ENCODE measurements at regions not wholly inside any gene's neighbourhood (a gene's known extent, or its start where the extent isn't known, plus 50 kb on each side); places are given as distances from the start of the nearest gene placed in this dataset.

DNA sequence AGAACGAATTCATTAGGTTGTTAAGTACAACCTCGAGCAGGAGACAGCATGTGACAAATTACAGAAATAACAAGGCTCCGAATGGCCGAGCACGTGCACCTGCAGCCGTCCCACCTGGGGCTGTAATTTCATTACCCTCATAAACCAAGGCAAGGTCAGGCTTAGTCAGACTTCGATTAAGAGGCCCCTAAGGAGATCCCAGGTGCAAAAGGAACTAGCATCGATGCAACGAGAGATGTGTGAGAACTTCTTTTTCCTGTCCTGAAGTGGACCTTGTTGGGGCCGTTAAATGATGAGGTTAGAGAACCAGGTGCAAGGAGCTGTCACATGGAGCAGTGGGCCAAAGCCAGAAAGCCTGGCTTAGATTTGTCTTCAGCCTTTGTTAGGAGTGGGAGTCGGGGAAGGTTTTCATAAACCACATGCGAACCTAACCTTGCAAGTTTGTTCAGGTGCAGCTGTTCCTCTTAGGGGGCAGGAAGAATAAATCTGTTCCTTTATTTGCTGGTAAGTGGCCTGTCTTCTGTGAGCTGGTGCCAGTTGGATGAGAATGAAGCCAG lies 559.9 kb upstream of the MCTP2 start:
- no peaks in the 10 kb centered on the region for H3K79me2 ChIP-seq (ENCODE audit: control insufficient read depth in 1 of 2, insufficient read depth in 2 of 2, low read length in 2 of 2)
- no peak for TF ChIP-seq KDM1A (IDR thresholded peaks at IDR 0.05; ENCODE audit: borderline replicate concordance, low read length)
- TF ChIP-seq SP2 (IDR thresholded peaks at IDR 0.05; ENCODE audit: low read length) = no peak
- no peak for TF ChIP-seq BRCA1 (IDR thresholded peaks at IDR 0.05; ENCODE audit: low read depth, low read length)
- TF ChIP-seq HDAC6 (IDR thresholded peaks at IDR 0.05; ENCODE audit: low read depth, low read length) = no peak
- no peak for TF ChIP-seq NANOG (IDR thresholded peaks at IDR 0.05; ENCODE audit: insufficient read depth, low read depth, low read length, poor library complexity, severe bottlenecking)
- TF ChIP-seq TEAD4 (IDR thresholded peaks at IDR 0.05; ENCODE audit: low read depth, low read length) = no peak
- no peak for TF ChIP-seq BACH1 (IDR thresholded peaks at IDR 0.05; ENCODE audit: low read length)
- no peak for TF ChIP-seq POLR2AphosphoS5 (IDR thresholded peaks at IDR 0.05; ENCODE audit: low read depth, low read length)
- H3K27ac ChIP-seq (ENCODE audit: low read depth, low read length) = no peak overlapping the region
- no peak overlapping the region for H4K8ac ChIP-seq (ENCODE audit: extremely low read depth, insufficient read depth, low read length)
- H3K23me2 ChIP-seq (ENCODE audit: low read depth, low read length) = no peaks in the 10 kb centered on the region
- no peaks in the 10 kb centered on the region for H3K36me3 ChIP-seq (ENCODE audit: control insufficient read depth in 2 of 4, insufficient read depth in 4 of 4, low read length in 3 of 4)
- H2BK120ac ChIP-seq (replicated peaks; ENCODE audit: low read depth, low read length) = no peak overlapping the region
- H2AK5ac ChIP-seq (ENCODE audit: low read depth, low read length) = no peak overlapping the region
- H4K91ac ChIP-seq (replicated peaks; ENCODE audit: insufficient read length, low read length) = no peak overlapping the region
- H3K4ac ChIP-seq (replicated peaks; ENCODE audit: insufficient read length, low read depth, low read length) = no peak overlapping the region
- H3K9me3 ChIP-seq (ENCODE audit: insufficient read depth in 2 of 2, low read depth in 1 of 2, low read length in 1 of 2) = no peaks in the 10 kb centered on the region; a peak in 1 of 4 replicates
- no peak overlapping the region for H3K23ac ChIP-seq (ENCODE audit: insufficient read length)
- no peak overlapping the region for H2BK12ac ChIP-seq (ENCODE audit: low read depth, low read length)
- H3K9ac ChIP-seq (replicated peaks in 1 of 4; ENCODE audit: extremely low read depth in 1 of 4, low read depth in 3 of 4, low read length in 3 of 4) = no peak overlapping the region
- no peak overlapping the region for H3K18ac ChIP-seq (ENCODE audit: extremely low read depth, low read length)
- POLR2A ChIA-PET (ENCODE audit: partially characterized antibody) = no interaction called here
- H4K5ac ChIP-seq (ENCODE audit: insufficient read length, low read depth, low read length) = no peak overlapping the region
- WGBS, 2 experiments (ENCODE audit: extremely low coverage in 1 of 2, insufficient coverage in 1 of 2, insufficient read length in 1 of 2, insufficient replicate concordance in 2 of 2, low coverage in 1 of 2, low lambda C conversion rate in 2 of 2, missing lambda C conversion rate in 1 of 2) = 92% methylated on average over 12 of the region's 12 CpGs; no CpG with 5 or more reads in 1 of the 2 experiments
- H4K20me1 ChIP-seq (replicated peaks in 1 of 2; ENCODE audit: control insufficient read depth in 1 of 2, insufficient read depth in 2 of 2, low read length in 2 of 2) = no peaks in the 10 kb centered on the region
- H2AFZ ChIP-seq (ENCODE audit: low read length) = no peak overlapping the region
- CTCF ChIA-PET (ENCODE audit: partially characterized antibody) = no interaction called here
- no peaks in the 10 kb centered on the region for H3K27me3 ChIP-seq (replicated peaks in 1 of 4; ENCODE audit: control insufficient read depth in 3 of 4, extremely low read depth in 1 of 4, insufficient read depth in 3 of 4, low read length in 3 of 4)
- H2BK5ac ChIP-seq (ENCODE audit: low read depth, low read length) = no peak overlapping the region
- H3K56ac ChIP-seq (replicated peaks; ENCODE audit: insufficient read length, low read depth, low read length) = no peak overlapping the region
- no peaks in the 10 kb centered on the region for H3K79me1 ChIP-seq (ENCODE audit: low read depth, low read length)
- H3K4me3 ChIP-seq (ENCODE audit: extremely low read depth in 1 of 4, insufficient read depth in 2 of 4, low read depth in 3 of 4, low read length in 4 of 4) = no peak overlapping the region
- FAIRE-seq (no peak), DNase-seq (ENCODE audit: low read depth in 1 of 2, low spot score in 2 of 2) (no peak)
- no peak overlapping the region for H2BK20ac ChIP-seq (ENCODE audit: low read length)
- H3K4me2 ChIP-seq (ENCODE audit: insufficient read depth in 1 of 2, low read depth in 2 of 2, low read length in 2 of 2) = no peak overlapping the region
- no peak overlapping the region for H3K14ac ChIP-seq (ENCODE audit: insufficient read length)
- 0 out of 7 replicates have a peak, but pooled peaks cover 0 to 4% (median 0%) of the 10 kb centered on the region in 4 experiments for H3K4me1 ChIP-seq (replicated peaks in 1 of 4; ENCODE audit: control insufficient read depth in 3 of 4, insufficient read depth in 4 of 4, low read length in 3 of 4)
- H2BK15ac ChIP-seq (ENCODE audit: low read length) = no peak overlapping the region

Measured in H1 (cell line).